ENCODE measurements at regions not wholly inside any gene's neighbourhood (a gene's known extent, or its start where the extent isn't known, plus 50 kb on each side); places are given as distances from the start of the nearest gene placed in this dataset.

DNA sequence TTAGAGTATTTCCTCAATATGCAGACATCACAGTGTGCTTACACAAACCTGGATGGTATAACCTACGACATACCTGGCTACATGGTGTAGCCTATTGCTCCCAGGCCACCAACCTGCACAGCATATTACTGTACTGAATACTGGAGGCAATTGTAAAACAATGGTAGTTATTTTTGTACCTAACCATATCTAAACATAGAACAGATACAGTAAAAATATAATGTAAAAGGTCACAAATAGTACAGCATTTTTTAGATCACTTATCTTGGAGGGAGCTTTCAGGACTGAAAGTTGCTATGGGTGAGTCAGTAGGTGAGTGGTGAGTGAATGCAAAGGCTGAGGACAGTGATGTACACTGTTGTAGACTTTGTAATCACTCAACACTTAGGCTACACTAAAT lies 492.3 kb downstream of the MRPL39 start:
- TF ChIP-seq, protein P1, sequence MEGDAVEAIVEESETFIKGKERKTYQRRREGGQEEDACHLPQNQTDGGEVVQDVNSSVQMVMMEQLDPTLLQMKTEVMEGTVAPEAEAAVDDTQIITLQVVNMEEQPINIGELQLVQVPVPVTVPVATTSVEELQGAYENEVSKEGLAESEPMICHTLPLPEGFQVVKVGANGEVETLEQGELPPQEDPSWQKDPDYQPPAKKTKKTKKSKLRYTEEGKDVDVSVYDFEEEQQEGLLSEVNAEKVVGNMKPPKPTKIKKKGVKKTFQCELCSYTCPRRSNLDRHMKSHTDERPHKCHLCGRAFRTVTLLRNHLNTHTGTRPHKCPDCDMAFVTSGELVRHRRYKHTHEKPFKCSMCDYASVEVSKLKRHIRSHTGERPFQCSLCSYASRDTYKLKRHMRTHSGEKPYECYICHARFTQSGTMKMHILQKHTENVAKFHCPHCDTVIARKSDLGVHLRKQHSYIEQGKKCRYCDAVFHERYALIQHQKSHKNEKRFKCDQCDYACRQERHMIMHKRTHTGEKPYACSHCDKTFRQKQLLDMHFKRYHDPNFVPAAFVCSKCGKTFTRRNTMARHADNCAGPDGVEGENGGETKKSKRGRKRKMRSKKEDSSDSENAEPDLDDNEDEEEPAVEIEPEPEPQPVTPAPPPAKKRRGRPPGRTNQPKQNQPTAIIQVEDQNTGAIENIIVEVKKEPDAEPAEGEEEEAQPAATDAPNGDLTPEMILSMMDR (IDR thresholded peaks at IDR 0.05), result no peak
- no peaks in the 10 kb centered on the region for H3K36me3 ChIP-seq (ENCODE audit: insufficient read depth in 1 of 2, low read depth in 1 of 2)
- DNase-seq (no peak), ATAC-seq (no peak)
- intact Hi-C loops (cut with DNase I), result no loop called here
- no peaks in the 10 kb centered on the region for H3K9me3 ChIP-seq
- no peak overlapping the region for H3K27ac ChIP-seq
- H3K4me3 ChIP-seq, result no peak overlapping the region
- no peaks in the 10 kb centered on the region for H3K27me3 ChIP-seq (ENCODE audit: insufficient read depth in 3 of 3, low read length in 2 of 3)
- H3K4me1 ChIP-seq, result no peaks in the 10 kb centered on the region
- WGBS, 3 donors, result 34 to 65% (median 64%) methylated on average over 1 of the region's 1 CpG

DNA sequence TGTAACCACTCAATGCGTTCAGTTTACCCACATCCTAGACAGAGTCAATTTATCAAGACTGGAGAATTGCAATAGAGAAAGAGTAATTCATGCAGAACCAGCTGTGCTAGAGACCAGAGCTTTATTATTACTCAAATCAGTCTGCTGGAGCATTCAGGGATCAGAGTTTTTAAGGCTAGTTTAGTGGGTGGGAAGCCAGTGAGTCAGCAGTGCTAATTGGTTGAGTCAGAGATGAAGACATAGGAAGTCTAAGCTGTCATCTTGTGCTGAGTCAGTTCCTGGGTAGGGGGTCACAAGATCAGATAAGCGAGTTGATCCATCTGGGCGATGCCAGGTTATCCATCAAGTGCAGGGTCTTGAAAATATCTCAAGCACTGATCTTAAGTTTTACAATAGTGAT lies 499.6 kb downstream of the MRPL39 start:
- TF ChIP-seq, protein P1 (IDR thresholded peaks at IDR 0.05), result no peak
- 80 to 90% (median 85%) methylated on average over 3 of the region's 3 CpGs for WGBS, 3 donors
- Histone ChIP-seq H3K27me3 (ENCODE audit: insufficient read depth in 3 of 3, low read length in 2 of 3) (no peaks in the 10 kb centered on the region), H3K9me3 (no peaks in the 10 kb centered on the region), H3K4me3 (no peak overlapping the region), H3K27ac (no peak overlapping the region), H3K36me3 (ENCODE audit: insufficient read depth in 1 of 2, low read depth in 1 of 2) (no peaks in the 10 kb centered on the region), H3K4me1 (no peaks in the 10 kb centered on the region)
- intact Hi-C loops (cut with DNase I), result no loop called here
- DNase-seq (no peak), ATAC-seq (no peak)

- ATAC-seq (no peak), DNase-seq (no peak)
- intact Hi-C loops (cut with DNase I), result no loop called here
- Histone ChIP-seq H3K27me3 (ENCODE audit: insufficient read depth in 3 of 3, low read length in 2 of 3) (no peaks in the 10 kb centered on the region), H3K27ac (no peak overlapping the region), H3K4me3 (no peak overlapping the region), H3K36me3 (ENCODE audit: insufficient read depth in 1 of 2, low read depth in 1 of 2) (no peaks in the 10 kb centered on the region), H3K9me3 (no peaks in the 10 kb centered on the region), H3K4me1 (no peaks in the 10 kb centered on the region)
- TF ChIP-seq, protein P1 (IDR thresholded peaks at IDR 0.05), result no peak
These were observed 503.6 kb downstream of the MRPL39 start for GRCh38 chr21:25103500-25104207.

DNA sequence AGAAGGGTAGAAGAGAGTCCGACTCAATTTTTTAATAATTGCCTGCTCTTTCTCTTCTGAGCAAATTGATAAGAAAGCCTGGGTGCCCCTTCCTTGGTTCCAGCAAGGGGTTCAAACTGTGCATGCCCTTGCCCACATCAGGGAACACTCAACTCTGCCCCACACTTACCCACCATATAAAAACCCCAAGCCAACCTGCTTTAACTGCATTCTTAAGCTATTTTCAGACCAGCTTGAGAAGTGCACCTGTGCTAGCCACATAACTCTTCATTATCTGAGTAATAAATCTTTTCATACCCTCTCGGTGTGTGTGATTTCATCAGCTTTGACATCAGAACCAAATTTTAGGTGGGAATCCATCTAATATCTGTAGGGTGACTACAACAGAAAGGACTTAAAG lies 509.6 kb downstream of the MRPL39 start:
- DNase-seq (no peak), ATAC-seq (no peak)
- H3K36me3 ChIP-seq (ENCODE audit: insufficient read depth in 1 of 2, low read depth in 1 of 2), result no peaks in the 10 kb centered on the region
- no peaks in the 10 kb centered on the region for H3K9me3 ChIP-seq
- H3K4me1 ChIP-seq, result no peaks in the 10 kb centered on the region
- H3K27ac ChIP-seq, result no peak overlapping the region
- no peaks in the 10 kb centered on the region for H3K27me3 ChIP-seq (ENCODE audit: insufficient read depth in 3 of 3, low read length in 2 of 3)
- intact Hi-C loops (cut with DNase I), result no loop called here
- H3K4me3 ChIP-seq, result no peak overlapping the region
- 60 to 71% (median 67%) methylated on average over 2 of the region's 2 CpGs for WGBS, 3 donors
- TF ChIP-seq, protein P1 (IDR thresholded peaks at IDR 0.05), result no peak

- H3K4me3 ChIP-seq, result no peak overlapping the region
- ATAC-seq (no peak), DNase-seq (no peak)
- intact Hi-C loops (cut with DNase I), result no loop called here
- H3K27me3 ChIP-seq (ENCODE audit: insufficient read depth in 3 of 3, low read length in 2 of 3), result no peaks in the 10 kb centered on the region
- 77 to 80% (median 79%) methylated on average over 1 of the region's 1 CpG for WGBS, 3 donors
- no peaks in the 10 kb centered on the region for H3K36me3 ChIP-seq (ENCODE audit: insufficient read depth in 1 of 2, low read depth in 1 of 2)
- TF ChIP-seq, protein P1 (IDR thresholded peaks at IDR 0.05), result no peak
- no peak overlapping the region for H3K27ac ChIP-seq
- H3K4me1 ChIP-seq, result no peaks in the 10 kb centered on the region
- H3K9me3 ChIP-seq, result no peaks in the 10 kb centered on the region
These were observed 512.6 kb downstream of the MRPL39 start for GRCh38 chr21:25094695-25095094.

All from psoas muscle (tissue), 7 donors.